SK-N-SH (cell line): ENCODE measurements at regions not wholly inside any gene's neighbourhood (a gene's known extent, or its start where the extent isn't known, plus 50 kb on each side); places are given as distances from the start of the nearest gene placed in this dataset.

Source experiments
- CTCF ChIP-seq: fragments of 200-600 bp; sonication (generic); IDR thresholded peaks from 2 replicates; pipeline ENCODE4 v1.6.1; 2017; ENCODE audit warnings: antibody characterized with exemption, mild to moderate bottlenecking, moderate library complexity
- JUND ChIP-seq: IDR thresholded peaks from 2 replicates; pipeline ENCODE4 v1.4.0; 2012
- PBX3 ChIP-seq: IDR thresholded peaks from 2 replicates; pipeline ENCODE4; 2012
- RFX5 ChIP-seq: IDR thresholded peaks from 2 replicates; pipeline ENCODE4 v1.6.1; 2012; ENCODE audit warnings: mild to moderate bottlenecking, improper control_type of control experiment, low read length
- RXRA ChIP-seq: IDR thresholded peaks from 2 replicates; pipeline ENCODE4 v1.4.0; 2012; ENCODE audit warnings: low read depth, mild to moderate bottlenecking, borderline replicate concordance
- TCF12 ChIP-seq: IDR thresholded peaks from 2 replicates; pipeline ENCODE4 v1.4.0; 2012

- no peak for TF ChIP-seq CTCF
- TF ChIP-seq PBX3, result no peak
- no peak for TF ChIP-seq RFX5
- TF ChIP-seq TCF12, result no peak
- no peak for TF ChIP-seq JUND
- TF ChIP-seq RXRA, result no peak
Measured at GRCh38 chr1:30588311-30589073, 134.9 kb downstream of the MATN1 start.
